ENCODE measurements at regions not wholly inside any gene's neighbourhood (a gene's known extent, or its start where the extent isn't known, plus 50 kb on each side); places are given as distances from the start of the nearest gene placed in this dataset.

DNA sequence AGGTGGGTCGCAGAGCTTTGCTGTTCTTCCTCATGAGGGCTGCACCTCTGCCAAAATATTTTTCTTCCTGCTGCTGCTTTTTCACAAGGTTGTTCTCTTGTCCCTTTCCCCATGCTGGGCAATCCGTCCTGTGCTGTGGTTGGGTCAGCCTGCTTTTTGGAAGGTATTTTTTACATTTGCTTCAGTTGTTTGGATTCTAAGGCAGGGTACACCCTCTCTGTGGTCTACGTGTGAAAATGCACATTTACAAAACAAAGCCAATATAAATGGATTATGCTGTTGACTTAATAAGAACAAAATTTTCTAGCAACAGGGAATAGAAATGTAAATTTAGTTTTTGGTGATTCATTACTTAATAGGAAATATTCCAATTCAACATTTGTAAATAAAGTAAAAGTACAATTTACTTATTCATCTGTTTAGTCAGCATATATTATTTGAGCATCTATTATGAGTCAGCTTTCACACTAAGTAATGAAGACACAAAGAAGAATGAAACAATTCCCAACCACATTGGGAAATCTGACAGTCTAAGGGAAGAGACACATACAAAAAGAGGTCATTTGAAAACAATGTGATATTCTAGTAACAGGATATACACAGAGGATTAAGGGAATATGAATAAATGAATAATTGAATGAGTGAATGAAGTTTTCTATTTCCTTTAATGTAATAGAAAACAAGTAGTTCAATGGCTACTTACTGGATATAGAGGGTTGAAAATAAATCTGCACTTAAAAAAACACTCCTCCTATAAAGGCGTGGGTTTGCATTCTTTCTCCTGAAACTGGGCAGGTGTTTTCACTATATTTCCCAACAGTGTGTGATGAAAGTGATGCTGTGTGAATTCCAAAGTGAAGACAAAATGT is 94.6 kb upstream of the PRICKLE1 start:
- H3K4me3 ChIP-seq (ENCODE audit: control insufficient read depth, low read depth, low read length) = no peak overlapping the region
- no peak for DNase-seq (ENCODE audit: low read depth)
- TF ChIP-seq, protein P1, sequence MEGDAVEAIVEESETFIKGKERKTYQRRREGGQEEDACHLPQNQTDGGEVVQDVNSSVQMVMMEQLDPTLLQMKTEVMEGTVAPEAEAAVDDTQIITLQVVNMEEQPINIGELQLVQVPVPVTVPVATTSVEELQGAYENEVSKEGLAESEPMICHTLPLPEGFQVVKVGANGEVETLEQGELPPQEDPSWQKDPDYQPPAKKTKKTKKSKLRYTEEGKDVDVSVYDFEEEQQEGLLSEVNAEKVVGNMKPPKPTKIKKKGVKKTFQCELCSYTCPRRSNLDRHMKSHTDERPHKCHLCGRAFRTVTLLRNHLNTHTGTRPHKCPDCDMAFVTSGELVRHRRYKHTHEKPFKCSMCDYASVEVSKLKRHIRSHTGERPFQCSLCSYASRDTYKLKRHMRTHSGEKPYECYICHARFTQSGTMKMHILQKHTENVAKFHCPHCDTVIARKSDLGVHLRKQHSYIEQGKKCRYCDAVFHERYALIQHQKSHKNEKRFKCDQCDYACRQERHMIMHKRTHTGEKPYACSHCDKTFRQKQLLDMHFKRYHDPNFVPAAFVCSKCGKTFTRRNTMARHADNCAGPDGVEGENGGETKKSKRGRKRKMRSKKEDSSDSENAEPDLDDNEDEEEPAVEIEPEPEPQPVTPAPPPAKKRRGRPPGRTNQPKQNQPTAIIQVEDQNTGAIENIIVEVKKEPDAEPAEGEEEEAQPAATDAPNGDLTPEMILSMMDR (IDR thresholded peaks at IDR 0.05; ENCODE audit: control insufficient read depth, insufficient read depth, low read depth, low read length, missing control alignments) = no peak

DNA sequence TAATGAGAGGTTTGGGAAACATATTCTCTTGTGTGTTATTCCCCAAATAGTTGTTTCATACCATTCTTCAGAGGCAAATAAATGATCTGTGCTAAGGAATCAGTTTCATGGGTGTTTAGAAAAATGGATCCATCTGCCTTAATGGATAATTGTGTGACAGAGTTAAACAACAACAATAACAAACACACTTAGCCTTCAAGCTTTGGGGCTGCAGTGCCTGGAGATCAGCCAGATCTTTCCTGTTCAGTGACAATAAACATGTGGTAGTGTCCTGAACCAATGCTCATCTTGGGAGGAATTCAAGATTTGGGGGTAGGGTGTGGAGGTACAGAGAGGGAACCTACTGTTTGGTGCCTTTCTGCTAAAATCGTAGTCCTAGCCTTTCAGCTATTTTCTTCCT is 93.7 kb upstream of the PRICKLE1 start:
- DNase-seq (ENCODE audit: low read depth) = no peak
- TF ChIP-seq, protein P1 (IDR thresholded peaks at IDR 0.05; ENCODE audit: control insufficient read depth, insufficient read depth, low read depth, low read length, missing control alignments) = no peak
- H3K4me3 ChIP-seq (ENCODE audit: control insufficient read depth, low read depth, low read length) = no peak overlapping the region

DNA sequence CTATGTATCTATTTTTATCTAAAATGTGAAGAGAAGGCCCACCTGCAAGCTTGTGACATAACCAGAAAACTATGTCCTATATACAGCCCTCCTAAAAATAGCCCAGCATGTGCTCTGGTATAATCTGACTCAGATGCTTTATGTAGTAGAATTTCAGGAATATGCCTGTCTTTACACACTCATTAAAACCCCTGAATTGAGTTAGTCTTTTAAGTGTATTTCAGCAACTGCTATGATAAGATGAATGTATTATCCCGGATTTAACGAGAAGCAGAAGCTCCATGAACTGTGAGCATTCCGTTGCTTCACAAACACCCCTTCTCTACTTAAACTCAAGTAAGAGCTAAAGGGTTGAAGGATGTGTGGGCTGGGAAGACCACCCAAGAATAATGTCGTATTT is 89.9 kb upstream of the PRICKLE1 start:
- DNase-seq (ENCODE audit: low read depth) = no peak

DNA sequence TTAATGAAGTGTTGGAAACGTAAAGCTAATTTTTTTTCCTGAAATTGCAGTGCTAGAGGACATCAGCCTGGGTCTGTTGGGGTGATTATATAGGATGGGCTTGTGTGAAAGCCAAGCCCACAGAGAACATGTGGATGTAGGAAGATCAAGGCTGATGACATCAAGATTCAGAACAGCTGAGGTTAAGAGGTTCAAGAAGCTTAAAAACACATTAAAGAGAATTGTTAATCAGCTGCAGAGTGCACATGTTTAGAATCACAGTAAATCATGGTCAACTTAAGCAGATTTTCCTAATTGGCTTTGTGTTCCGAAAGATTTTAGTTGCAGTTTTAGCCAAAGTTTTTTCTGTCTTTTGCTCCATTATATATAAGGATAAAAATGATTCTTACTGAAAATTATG is 87.9 kb upstream of the PRICKLE1 start:
- no peak for DNase-seq (ENCODE audit: low read depth)
- no peak overlapping the region for H3K4me3 ChIP-seq (ENCODE audit: control insufficient read depth, low read depth, low read length)
- TF ChIP-seq, protein P1 (IDR thresholded peaks at IDR 0.05; ENCODE audit: control insufficient read depth, insufficient read depth, low read depth, low read length, missing control alignments) = no peak

More for the DNA sequence above, 89.9 kb upstream of the PRICKLE1 start:
- TF ChIP-seq, protein P1 (IDR thresholded peaks at IDR 0.05; ENCODE audit: control insufficient read depth, insufficient read depth, low read depth, low read length, missing control alignments) = no peak
- H3K4me3 ChIP-seq (ENCODE audit: control insufficient read depth, low read depth, low read length) = no peak overlapping the region

DNA sequence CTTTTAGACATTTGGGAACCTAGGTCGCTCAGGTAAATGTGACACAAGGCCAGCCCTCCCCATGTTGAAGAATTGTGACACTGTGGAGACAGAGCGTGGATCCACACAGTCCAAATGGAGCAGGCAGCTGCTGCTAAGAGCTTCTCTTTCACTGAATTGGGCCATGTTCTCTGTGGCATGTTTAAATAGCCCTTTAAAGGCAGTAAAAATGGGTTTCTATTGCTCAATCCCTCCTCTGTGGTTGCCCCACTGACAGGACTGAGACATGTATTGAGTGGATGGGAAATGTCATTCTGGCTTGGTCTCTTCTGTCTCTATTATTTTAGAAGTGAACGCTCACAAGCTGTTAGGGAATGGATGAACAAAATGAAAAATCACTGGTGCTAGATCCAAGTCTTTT is 84.0 kb upstream of the PRICKLE1 start:
- DNase-seq (ENCODE audit: low read depth) = peak; percentile 39
- TF ChIP-seq, protein P1 (IDR thresholded peaks at IDR 0.05; ENCODE audit: control insufficient read depth, insufficient read depth, low read depth, low read length, missing control alignments) = no peak
- H3K4me3 ChIP-seq (ENCODE audit: control insufficient read depth, low read depth, low read length) = no peak overlapping the region

DNA sequence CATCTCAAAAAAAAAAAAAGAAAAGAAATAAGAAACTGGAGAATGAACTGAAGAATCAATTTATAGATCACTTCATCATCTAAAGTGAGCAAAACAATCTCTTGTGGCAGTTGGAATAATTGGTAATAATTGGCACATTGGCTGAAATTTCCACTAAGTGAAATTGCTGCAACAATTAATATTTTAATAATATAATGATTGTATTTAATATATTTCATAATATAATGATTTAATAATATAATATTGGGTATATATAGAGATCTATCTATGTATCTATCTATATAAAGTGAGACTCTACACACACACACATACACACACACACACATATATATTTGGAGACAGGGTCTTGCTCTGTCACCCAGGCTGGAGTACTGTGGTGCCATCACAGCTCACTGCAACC is 81.2 kb upstream of the PRICKLE1 start:
- TF ChIP-seq, protein P1 (IDR thresholded peaks at IDR 0.05; ENCODE audit: control insufficient read depth, insufficient read depth, low read depth, low read length, missing control alignments) = no peak
- DNase-seq (ENCODE audit: low read depth) = no peak
- no peak overlapping the region for H3K4me3 ChIP-seq (ENCODE audit: control insufficient read depth, low read depth, low read length)

Data from AG09309 (cell line).